ENCODE measurements at regions not wholly inside any gene's neighbourhood (a gene's known extent, or its start where the extent isn't known, plus 50 kb on each side); places are given as distances from the start of the nearest gene placed in this dataset.

DNA sequence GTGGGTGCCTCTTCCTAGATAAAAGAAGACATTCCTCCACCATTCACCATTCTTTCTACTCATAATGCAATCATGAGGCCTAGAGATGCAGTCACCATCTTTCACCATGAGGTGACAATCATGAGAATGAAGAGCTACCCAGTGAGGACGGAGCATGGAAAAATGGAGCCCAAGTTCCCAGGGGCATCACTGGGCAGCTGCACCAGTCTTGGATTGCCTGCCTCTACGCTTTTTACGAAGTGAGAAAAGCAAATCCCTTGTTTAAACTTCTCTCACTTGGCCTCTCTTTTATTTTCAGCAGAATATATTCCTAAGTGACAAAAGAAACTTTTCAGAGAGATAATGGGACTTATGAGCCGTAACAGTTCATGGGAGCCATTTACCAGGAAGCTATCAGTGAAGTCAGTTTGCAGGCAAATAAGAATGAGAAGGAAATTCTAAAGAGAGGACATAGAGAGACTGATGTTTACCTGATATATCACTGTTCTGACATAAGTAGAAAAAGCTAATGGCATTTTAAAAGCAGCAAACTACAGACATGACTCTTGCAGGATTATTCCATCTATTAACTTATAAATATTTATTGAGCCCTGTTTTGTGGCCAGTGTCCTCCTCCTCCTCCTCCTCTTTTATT lies 90.0 kb upstream of the CPNE4 start:
- H3K27ac ChIP-seq (ENCODE audit: control insufficient read depth, insufficient read depth, low read length): no peak overlapping the region
- no peak for DNase-seq (ENCODE audit: low read depth, low spot score)
- H3K27me3 ChIP-seq (ENCODE audit: control insufficient read depth, extremely low read depth, insufficient read depth, low read length): no peaks in the 10 kb centered on the region
- H3K9ac ChIP-seq (ENCODE audit: control insufficient read depth, extremely low read depth, insufficient read depth, low read length): no peak overlapping the region
- H3K4me1 ChIP-seq (ENCODE audit: control insufficient read depth, extremely low read depth, insufficient read depth, low read length): no peaks in the 10 kb centered on the region
- TF ChIP-seq EZH2 (IDR thresholded peaks at IDR 0.05; ENCODE audit: low read length) (no peak), CTCF (optimal IDR thresholded peaks at IDR 0.05 in 1 of 3, IDR thresholded peaks at IDR 0.05 in 1 of 3, conservative IDR thresholded peaks at IDR 0.05 in 1 of 3; ENCODE audit: extremely low read depth in 1 of 3, insufficient read depth in 2 of 3, low read length in 3 of 3) (no peak)
- no peaks in the 10 kb centered on the region for H3K36me3 ChIP-seq (ENCODE audit: control insufficient read depth in 2 of 2, extremely low read depth in 1 of 2, insufficient read depth in 2 of 2, low read length in 2 of 2)
- no peaks in the 10 kb centered on the region for H3K79me2 ChIP-seq (ENCODE audit: control insufficient read depth, insufficient read depth, low read length)
- H3K4me3 ChIP-seq (ENCODE audit: control insufficient read depth in 2 of 3, extremely low read depth in 1 of 3, insufficient read depth in 2 of 3, low read depth in 1 of 3, low read length in 3 of 3): no peak overlapping the region
- no peak for FAIRE-seq
- H4K20me1 ChIP-seq (ENCODE audit: control insufficient read depth, extremely low read depth, insufficient read depth, low read length): no peaks in the 10 kb centered on the region
- H3K9me1 ChIP-seq (ENCODE audit: control insufficient read depth, extremely low read depth, insufficient read depth, low read length): no peaks in the 10 kb centered on the region
- H2AFZ ChIP-seq (ENCODE audit: control insufficient read depth, low read length): no peak overlapping the region
- H3K4me2 ChIP-seq (ENCODE audit: control insufficient read depth, extremely low read depth, insufficient read depth, low read depth, low read length): no peak overlapping the region
- no peaks in the 10 kb centered on the region for H3K9me3 ChIP-seq (ENCODE audit: control insufficient read depth, low read depth, low read length)
- dilution Hi-C loops (cut with MboI; ENCODE audit: extremely low pct_ligation_motif_present, low sequenced_read_pairs): no loop called here

- Histone ChIP-seq H3K9ac (ENCODE audit: control insufficient read depth, extremely low read depth, insufficient read depth, low read length) (peak overlapping the region; percentile 82), H3K4me3 (ENCODE audit: control insufficient read depth in 2 of 3, extremely low read depth in 1 of 3, insufficient read depth in 2 of 3, low read depth in 1 of 3, low read length in 3 of 3) (peak overlapping the region in 2 of 3 experiments; percentile 44 to 51), H3K4me2 (ENCODE audit: control insufficient read depth, extremely low read depth, insufficient read depth, low read depth, low read length) (peak overlapping the region; percentile 89), H2AFZ (ENCODE audit: control insufficient read depth, low read length) (peak overlapping the region; percentile 4), H3K9me1 (ENCODE audit: control insufficient read depth, extremely low read depth, insufficient read depth, low read length) (peaks cover 2% of the 10 kb centered on the region), H3K4me1 (ENCODE audit: control insufficient read depth, extremely low read depth, insufficient read depth, low read length) (peaks cover 30% of the 10 kb centered on the region), H3K27ac (ENCODE audit: control insufficient read depth, insufficient read depth, low read length) (peak overlapping the region; percentile 98), H3K79me2 (ENCODE audit: control insufficient read depth, insufficient read depth, low read length) (no peaks in the 10 kb centered on the region), H3K9me3 (ENCODE audit: control insufficient read depth, low read depth, low read length) (no peaks in the 10 kb centered on the region), H3K36me3 (ENCODE audit: control insufficient read depth in 2 of 2, extremely low read depth in 1 of 2, insufficient read depth in 2 of 2, low read length in 2 of 2) (no peaks in the 10 kb centered on the region), H4K20me1 (ENCODE audit: control insufficient read depth, extremely low read depth, insufficient read depth, low read length) (no peaks in the 10 kb centered on the region), H3K27me3 (ENCODE audit: control insufficient read depth, extremely low read depth, insufficient read depth, low read length) (no peaks in the 10 kb centered on the region)
- DNase-seq (ENCODE audit: low read depth, low spot score) (no peak), FAIRE-seq (peak; percentile 84)
- TF ChIP-seq CTCF (optimal IDR thresholded peaks at IDR 0.05 in 1 of 3, IDR thresholded peaks at IDR 0.05 in 1 of 3, conservative IDR thresholded peaks at IDR 0.05 in 1 of 3; ENCODE audit: extremely low read depth in 1 of 3, insufficient read depth in 2 of 3, low read length in 3 of 3) (no peak), EZH2 (IDR thresholded peaks at IDR 0.05; ENCODE audit: low read length) (no peak)
- dilution Hi-C loops (cut with MboI; ENCODE audit: extremely low pct_ligation_motif_present, low sequenced_read_pairs): no loop called here
Observed at GRCh38 chr3:132134611-132135010, 99.8 kb upstream of the CPNE4 start.

Data from keratinocyte (primary cell).